ENCODE measurements at regions not wholly inside any gene's neighbourhood (a gene's known extent, or its start where the extent isn't known, plus 50 kb on each side); places are given as distances from the start of the nearest gene placed in this dataset.

DNA sequence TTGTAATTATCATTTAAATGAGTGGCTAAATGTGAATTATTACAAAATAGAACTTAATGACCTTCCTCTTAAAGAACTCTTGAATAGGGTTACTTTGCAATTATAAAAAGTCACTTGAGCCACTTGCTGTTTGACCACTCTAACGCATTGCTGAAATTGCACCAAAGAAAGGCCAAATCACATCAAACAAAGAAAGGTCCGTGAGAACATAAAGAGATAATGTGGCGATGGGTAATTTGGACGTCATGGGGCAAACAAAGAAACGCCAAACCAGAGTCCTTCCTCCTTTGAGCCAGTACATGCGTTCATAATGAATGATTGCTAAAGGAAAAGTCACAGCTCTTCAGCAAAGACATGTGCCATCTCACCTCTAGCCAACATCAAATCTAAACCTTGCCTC lies 229.8 kb upstream of the STS start:
- Histone ChIP-seq H3K4me1 (no peaks in the 10 kb centered on the region), H3K9me3 (no peaks in the 10 kb centered on the region), H3K36me3 (ENCODE audit: low read depth, missing control alignments) (no peaks in the 10 kb centered on the region), H3K27me3 (no peaks in the 10 kb centered on the region), H3K4me3 (no peak overlapping the region), H3K27ac (no peak overlapping the region)
- 65 to 70% methylated on average over 6 of the region's 6 CpGs for WGBS, 2 donors
- TF ChIP-seq, protein P1, sequence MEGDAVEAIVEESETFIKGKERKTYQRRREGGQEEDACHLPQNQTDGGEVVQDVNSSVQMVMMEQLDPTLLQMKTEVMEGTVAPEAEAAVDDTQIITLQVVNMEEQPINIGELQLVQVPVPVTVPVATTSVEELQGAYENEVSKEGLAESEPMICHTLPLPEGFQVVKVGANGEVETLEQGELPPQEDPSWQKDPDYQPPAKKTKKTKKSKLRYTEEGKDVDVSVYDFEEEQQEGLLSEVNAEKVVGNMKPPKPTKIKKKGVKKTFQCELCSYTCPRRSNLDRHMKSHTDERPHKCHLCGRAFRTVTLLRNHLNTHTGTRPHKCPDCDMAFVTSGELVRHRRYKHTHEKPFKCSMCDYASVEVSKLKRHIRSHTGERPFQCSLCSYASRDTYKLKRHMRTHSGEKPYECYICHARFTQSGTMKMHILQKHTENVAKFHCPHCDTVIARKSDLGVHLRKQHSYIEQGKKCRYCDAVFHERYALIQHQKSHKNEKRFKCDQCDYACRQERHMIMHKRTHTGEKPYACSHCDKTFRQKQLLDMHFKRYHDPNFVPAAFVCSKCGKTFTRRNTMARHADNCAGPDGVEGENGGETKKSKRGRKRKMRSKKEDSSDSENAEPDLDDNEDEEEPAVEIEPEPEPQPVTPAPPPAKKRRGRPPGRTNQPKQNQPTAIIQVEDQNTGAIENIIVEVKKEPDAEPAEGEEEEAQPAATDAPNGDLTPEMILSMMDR (IDR thresholded peaks at IDR 0.05) = no peak
- TF ChIP-seq POLR2A (IDR thresholded peaks at IDR 0.05) = no peak
- no peak for DNase-seq
- intact Hi-C loops (cut with DNase I; ENCODE audit: low total_unique reads) = no loop called here

DNA sequence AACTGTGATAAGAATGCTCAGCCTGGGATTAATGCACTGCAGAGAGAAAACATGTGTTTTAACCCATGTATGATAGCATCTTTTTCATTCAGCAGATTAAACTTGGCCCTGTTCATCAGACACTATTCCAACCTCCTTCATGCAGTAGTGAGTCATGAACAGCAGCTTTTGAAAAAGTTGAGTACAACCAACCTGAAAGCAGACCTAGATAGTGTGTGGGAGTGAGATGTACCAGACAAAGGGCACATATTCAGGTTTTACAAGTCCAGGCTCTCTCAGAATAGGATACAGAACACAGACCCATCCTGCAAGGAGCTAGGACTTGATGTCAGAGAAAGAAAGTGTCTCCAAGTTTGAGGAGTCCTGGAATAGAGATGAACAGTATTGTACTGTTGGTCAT lies 237.3 kb upstream of the STS start:
- no peaks in the 10 kb centered on the region for H3K27me3 ChIP-seq
- no peak for DNase-seq

DNA sequence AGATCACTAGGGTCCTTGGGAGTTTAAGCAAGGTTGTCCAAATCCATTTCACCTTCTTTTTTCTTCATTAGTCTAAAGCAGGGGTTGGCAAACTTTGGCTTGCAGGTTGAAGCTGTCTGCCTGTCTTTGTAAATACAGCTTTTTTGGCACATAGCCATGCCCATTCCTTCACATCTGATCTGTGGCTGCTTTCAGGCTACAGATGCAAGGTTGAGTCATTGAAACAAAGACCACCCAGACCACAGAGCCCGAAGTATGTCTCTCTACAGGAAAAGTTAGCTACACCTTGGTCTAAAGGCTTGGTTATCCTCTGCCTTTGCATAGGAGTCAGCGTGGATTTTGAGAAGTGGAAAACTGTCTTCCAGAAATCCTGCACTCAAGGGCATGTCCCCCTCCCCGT lies 238.1 kb upstream of the STS start:
- Histone ChIP-seq H3K9me3 (no peaks in the 10 kb centered on the region), H3K27ac (no peak overlapping the region), H3K4me1 (no peaks in the 10 kb centered on the region), H3K27me3 (no peaks in the 10 kb centered on the region), H3K4me3 (no peak overlapping the region), H3K36me3 (ENCODE audit: low read depth, missing control alignments) (no peaks in the 10 kb centered on the region)
- intact Hi-C loops (cut with DNase I; ENCODE audit: low total_unique reads) = no loop called here
- no peak for DNase-seq
- no peak for TF ChIP-seq POLR2A (IDR thresholded peaks at IDR 0.05)
- TF ChIP-seq, protein P1 (IDR thresholded peaks at IDR 0.05) = no peak
- WGBS, 2 donors = 92 to 98% methylated on average over 2 to 3 of the region's 3 CpGs

More for the DNA sequence above, 237.3 kb upstream of the STS start:
- no peak overlapping the region for H3K27ac ChIP-seq
- intact Hi-C loops (cut with DNase I; ENCODE audit: low total_unique reads) = no loop called here
- H3K36me3 ChIP-seq (ENCODE audit: low read depth, missing control alignments) = no peaks in the 10 kb centered on the region
- no peak for TF ChIP-seq POLR2A (IDR thresholded peaks at IDR 0.05)
- TF ChIP-seq, protein P1 (IDR thresholded peaks at IDR 0.05) = no peak
- H3K9me3 ChIP-seq = no peaks in the 10 kb centered on the region
- no peak overlapping the region for H3K4me3 ChIP-seq
- no peaks in the 10 kb centered on the region for H3K4me1 ChIP-seq

DNA sequence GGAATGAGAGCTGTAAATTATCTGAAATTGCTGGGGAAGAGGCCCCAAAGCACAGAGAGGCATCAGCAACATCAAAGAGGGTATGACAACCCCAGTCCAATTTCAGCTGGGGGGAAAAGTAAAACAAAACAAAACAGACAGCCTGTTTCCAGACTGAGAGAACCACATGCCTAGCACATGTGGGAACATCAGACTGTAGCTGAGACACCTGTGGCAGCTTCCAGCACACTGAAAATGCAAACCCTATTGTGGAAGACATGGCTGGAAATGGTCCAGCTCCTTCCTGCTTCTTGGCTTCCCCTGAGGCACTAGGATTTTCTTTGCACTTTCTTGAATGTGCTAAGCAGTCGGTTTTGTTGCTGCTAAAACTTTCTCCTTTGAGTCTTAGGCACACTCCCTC lies 240.9 kb upstream of the STS start:
- Histone ChIP-seq H3K4me3 (no peak overlapping the region), H3K9me3 (no peaks in the 10 kb centered on the region), H3K27me3 (no peaks in the 10 kb centered on the region), H3K4me1 (no peaks in the 10 kb centered on the region), H3K36me3 (ENCODE audit: low read depth, missing control alignments) (no peaks in the 10 kb centered on the region), H3K27ac (no peak overlapping the region)
- DNase-seq = no peak
- intact Hi-C loops (cut with DNase I; ENCODE audit: low total_unique reads) = no loop called here
- TF ChIP-seq POLR2A (IDR thresholded peaks at IDR 0.05) = no peak
- TF ChIP-seq, protein P1 (IDR thresholded peaks at IDR 0.05) = no peak
- 75 to 83% methylated on average over 1 of the region's 1 CpG for WGBS, 2 donors

DNA sequence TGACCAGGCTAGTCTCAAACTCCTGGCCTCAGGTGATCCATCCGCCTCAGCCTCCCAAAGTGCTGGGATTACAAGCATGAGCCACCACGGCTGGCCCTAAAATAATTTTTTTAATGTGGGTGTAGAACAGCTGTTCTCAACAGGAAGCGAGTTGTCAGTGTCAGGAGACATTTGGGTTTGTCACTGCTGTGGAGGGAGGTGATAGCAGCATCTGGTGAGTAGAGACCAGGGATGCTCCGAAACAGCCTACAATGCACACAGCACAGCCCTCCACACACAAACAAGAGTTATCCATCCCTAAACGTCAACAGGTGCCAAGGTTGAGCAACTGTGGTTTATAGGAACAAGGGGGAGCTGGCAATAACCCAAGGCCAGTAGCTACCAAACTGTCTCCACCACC lies 243.4 kb upstream of the STS start:
- H3K4me3 ChIP-seq = no peak overlapping the region
- intact Hi-C loops (cut with DNase I; ENCODE audit: low total_unique reads) = no loop called here
- WGBS, 2 donors = 84 to 85% methylated on average over 4 to 5 of the region's 5 CpGs
- no peak for TF ChIP-seq POLR2A (IDR thresholded peaks at IDR 0.05)
- TF ChIP-seq, protein P1 (IDR thresholded peaks at IDR 0.05) = no peak
- no peaks in the 10 kb centered on the region for H3K9me3 ChIP-seq
- no peak for DNase-seq
- H3K4me1 ChIP-seq = no peaks in the 10 kb centered on the region
- H3K27ac ChIP-seq = no peak overlapping the region
- no peaks in the 10 kb centered on the region for H3K27me3 ChIP-seq
- H3K36me3 ChIP-seq (ENCODE audit: low read depth, missing control alignments) = no peaks in the 10 kb centered on the region

All from testis (tissue), 2 donors.